Stimulated activated naive CD8-positive, alpha-beta T cell treated with anti-CD3 and anti-CD28 coated beads, Interleukin-15, amount 100 ng/mL, for 72 hours (primary cell): ENCODE measurements at regions not wholly inside any gene's neighbourhood (a gene's known extent, or its start where the extent isn't known, plus 50 kb on each side); places are given as distances from the start of the nearest gene placed in this dataset.

Experiments
- ATAC-seq: fragments of 150-1000 bp; cut with Tn5 transposase; 2 replicates; pipeline ENCODE4 v1.10.0; 2021; ENCODE audit warnings: mild to moderate bottlenecking, moderate library complexity
- DNase-seq, 2 donors: peaks; one replicate each; pipeline ENCODE4 v3.0.0; 2021 to 2022
- H3K27ac Mint-ChIP-seq, 2 donors: one replicate each; pipeline ENCODE4 v1.8.0; 2022; ENCODE audit warnings: mild to moderate bottlenecking in 2 of 2, mixed read lengths in 2 of 2, moderate library complexity in 2 of 2
- H3K27me3 Mint-ChIP-seq: one replicate; pipeline ENCODE4 v1.8.0; 2022; ENCODE audit warnings: mixed read lengths
- H3K4me1 Mint-ChIP-seq: one replicate; pipeline ENCODE4 v1.8.0; 2022; ENCODE audit warnings: mild to moderate bottlenecking, mixed read lengths
- H3K4me3 Mint-ChIP-seq, 2 donors: one replicate each; pipeline ENCODE4 v1.8.0; 2022; ENCODE audit warnings: mild to moderate bottlenecking in 2 of 2, mixed read lengths in 2 of 2, moderate library complexity in 1 of 2
- H3K9me3 Mint-ChIP-seq, 2 donors: one replicate each; pipeline ENCODE4 v1.8.0; 2022; ENCODE audit warnings: mixed read lengths in 2 of 2

DNA sequence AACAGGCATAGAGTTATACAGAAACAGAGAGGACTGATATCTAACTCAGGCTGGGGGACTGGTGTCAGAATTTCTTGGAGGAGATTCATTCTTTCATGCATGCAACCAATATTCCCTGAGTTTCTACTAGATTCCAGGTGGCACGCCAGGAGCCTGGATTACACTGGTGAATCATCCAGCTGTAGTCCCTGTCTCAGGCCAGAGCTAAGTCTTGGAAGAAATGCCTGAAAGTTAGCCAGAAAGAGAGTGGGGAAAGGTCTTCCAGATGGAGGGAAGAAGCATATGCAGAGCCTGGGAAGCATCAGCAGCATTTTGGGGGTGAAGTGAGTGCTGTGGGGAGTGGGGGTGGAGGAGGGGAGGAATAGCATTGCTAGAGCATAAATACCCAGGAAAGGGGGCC is 239.1 kb downstream of the OMA1 start:
- no peak for DNase-seq
- Mint-ChIP-seq H3K27ac (peak overlapping the region; percentile 4 to 38), H3K4me1 (no peaks in the 10 kb centered on the region), H3K4me3 (no peak overlapping the region), H3K9me3 (no peaks in the 10 kb centered on the region), H3K27me3 (no peaks in the 10 kb centered on the region)
- ATAC-seq: no peak

DNA sequence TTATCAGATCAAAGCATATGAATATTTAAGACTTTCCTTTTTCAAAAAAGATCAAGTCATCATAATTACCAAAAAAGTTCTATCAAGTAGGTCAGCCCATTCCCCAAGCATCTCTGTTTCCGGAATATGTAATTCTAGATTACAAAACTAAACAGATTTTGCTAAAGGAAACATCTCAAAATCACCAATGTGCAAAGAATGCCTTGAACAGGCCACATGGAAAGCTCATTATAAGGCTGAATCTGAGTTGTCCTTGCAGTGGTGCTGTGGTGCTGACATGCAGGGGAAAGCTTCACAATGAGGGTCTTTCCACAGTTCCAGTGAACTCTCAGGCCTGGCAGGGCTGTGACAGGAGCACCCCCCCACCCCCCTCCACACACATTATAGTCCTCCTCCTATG is 240.9 kb downstream of the OMA1 start:
- no peaks in the 10 kb centered on the region for H3K4me1 Mint-ChIP-seq
- peak overlapping the region in 1 of 2 donors; percentile 21 for H3K27ac Mint-ChIP-seq
- no peaks in the 10 kb centered on the region for H3K9me3 Mint-ChIP-seq
- no peak for ATAC-seq
- no peak for DNase-seq
- H3K4me3 Mint-ChIP-seq: no peak overlapping the region
- no peaks in the 10 kb centered on the region for H3K27me3 Mint-ChIP-seq

DNA sequence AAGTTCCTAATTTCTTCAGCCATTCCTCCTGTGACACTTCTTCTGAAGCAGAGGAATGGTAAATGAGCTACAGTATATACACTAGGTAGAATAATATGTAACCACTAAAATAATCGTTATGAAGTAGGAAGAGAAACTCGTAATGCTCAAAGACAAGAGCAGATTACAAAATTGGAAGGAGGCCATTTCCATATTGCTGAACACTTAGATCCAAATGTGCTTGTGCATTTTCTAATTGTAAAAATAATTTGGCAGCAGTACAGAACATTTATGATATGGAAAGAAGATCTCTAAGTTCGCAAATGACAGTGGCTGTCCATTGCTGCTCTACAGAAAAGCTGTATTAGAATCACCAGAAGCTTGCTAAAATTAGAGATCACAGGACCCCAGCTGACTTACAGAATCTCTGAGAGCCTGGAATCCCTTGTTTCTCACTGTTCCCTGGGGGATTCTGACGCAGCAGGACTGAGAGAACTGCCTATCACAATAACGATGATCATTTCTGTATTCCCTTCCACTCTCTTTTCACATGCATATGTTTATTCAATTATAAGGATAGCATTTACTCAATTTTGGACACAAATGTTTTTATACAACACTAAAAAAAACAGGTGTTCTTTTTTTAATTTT is 242.1 kb downstream of the OMA1 start:
- no peak for DNase-seq
- no peaks in the 10 kb centered on the region for H3K27me3 Mint-ChIP-seq
- no peak for ATAC-seq
- H3K27ac Mint-ChIP-seq: peak overlapping the region in 1 of 2 donors; percentile 48
- H3K4me3 Mint-ChIP-seq: no peak overlapping the region
- no peaks in the 10 kb centered on the region for H3K9me3 Mint-ChIP-seq
- H3K4me1 Mint-ChIP-seq: no peaks in the 10 kb centered on the region

GRCh38 chr1:58303841-58304240 is 242.7 kb downstream of the OMA1 start:
- ATAC-seq: no peak
- Mint-ChIP-seq H3K4me1 (no peaks in the 10 kb centered on the region), H3K4me3 (no peak overlapping the region), H3K27ac (no peak overlapping the region), H3K9me3 (no peaks in the 10 kb centered on the region), H3K27me3 (no peaks in the 10 kb centered on the region)
- DNase-seq: no peak

DNA sequence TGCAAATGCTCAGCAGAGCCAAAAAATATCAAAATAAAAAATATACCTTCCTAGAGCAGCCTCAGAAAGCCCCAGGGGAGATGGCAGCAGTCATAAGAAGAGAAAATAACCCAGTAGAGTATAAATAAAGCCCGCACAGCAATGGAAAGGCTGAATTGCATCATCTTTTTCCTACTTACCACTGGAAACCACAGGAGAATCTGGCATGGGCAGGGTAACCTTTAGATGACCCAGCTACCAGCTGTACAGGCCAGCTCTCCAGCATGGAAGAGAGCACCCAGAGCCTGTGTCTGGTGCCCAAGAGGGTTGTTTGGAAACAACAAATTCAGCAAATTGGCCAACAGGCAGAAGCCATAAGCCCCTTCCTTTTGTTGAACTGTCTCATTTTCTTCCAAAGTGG is 253.1 kb downstream of the OMA1 start:
- no peaks in the 10 kb centered on the region for H3K27me3 Mint-ChIP-seq
- DNase-seq: no peak
- no peak for ATAC-seq
- H3K4me1 Mint-ChIP-seq: peaks cover 5% of the 10 kb centered on the region
- H3K27ac Mint-ChIP-seq: no peak overlapping the region
- no peaks in the 10 kb centered on the region for H3K9me3 Mint-ChIP-seq
- no peak overlapping the region for H3K4me3 Mint-ChIP-seq

- no peak for DNase-seq
- H3K4me3 Mint-ChIP-seq: no peak overlapping the region
- H3K9me3 Mint-ChIP-seq: no peaks in the 10 kb centered on the region
Measured at GRCh38 chr1:58290685-58291372, 255.7 kb downstream of the OMA1 start.

GRCh38 chr1:58288624-58289142 is 257.8 kb downstream of the OMA1 start:
- no peak for ATAC-seq
- H3K27me3 Mint-ChIP-seq: no peaks in the 10 kb centered on the region

More at GRCh38 chr1:58290685-58291372, 255.7 kb downstream of the OMA1 start:
- H3K27me3 Mint-ChIP-seq: no peaks in the 10 kb centered on the region
- H3K4me1 Mint-ChIP-seq: peaks cover 5% of the 10 kb centered on the region
- no peak for ATAC-seq
- no peak overlapping the region for H3K27ac Mint-ChIP-seq

DNA sequence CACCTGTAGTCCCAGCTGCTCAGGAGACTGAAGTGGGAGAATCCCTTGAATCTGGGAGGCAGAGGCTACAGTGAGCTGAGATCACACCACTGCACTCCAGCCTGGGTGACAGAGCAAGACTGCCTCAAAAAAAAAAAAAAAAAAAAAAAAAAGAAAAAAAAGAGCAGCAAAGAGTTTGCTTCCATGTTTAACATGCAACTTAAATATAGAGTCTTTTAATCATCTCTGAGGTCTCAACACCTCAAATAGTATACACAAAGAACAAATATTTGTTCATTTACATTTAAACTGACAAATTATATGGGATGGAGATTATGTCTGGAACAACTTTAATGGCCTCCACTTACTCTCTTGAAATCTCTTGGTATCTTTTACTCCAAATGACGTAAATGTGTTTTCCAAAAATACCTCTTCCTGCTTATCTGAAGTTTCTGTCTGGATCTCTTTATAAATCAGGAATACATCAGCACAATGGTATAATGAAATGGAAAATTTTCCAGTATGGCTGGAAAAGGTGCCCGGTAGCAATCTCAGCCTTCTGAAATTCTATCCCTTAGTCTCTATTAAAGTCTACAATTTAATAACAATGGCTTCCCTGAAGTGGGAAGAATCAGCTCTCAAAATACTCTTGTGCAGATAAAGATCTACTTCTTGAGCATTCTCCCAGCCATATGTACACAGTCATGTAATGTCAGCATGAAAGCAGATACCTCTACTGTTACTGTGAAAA is 258.5 kb downstream of the OMA1 start:
- no peaks in the 10 kb centered on the region for H3K27me3 Mint-ChIP-seq
- no peak overlapping the region for H3K4me3 Mint-ChIP-seq
- DNase-seq: no peak
- no peak overlapping the region for H3K27ac Mint-ChIP-seq
- H3K9me3 Mint-ChIP-seq: no peaks in the 10 kb centered on the region
- no peaks in the 10 kb centered on the region for H3K4me1 Mint-ChIP-seq
- no peak for ATAC-seq

More at GRCh38 chr1:58288624-58289142, 257.8 kb downstream of the OMA1 start:
- no peak for DNase-seq
- peaks cover 5% of the 10 kb centered on the region for H3K4me1 Mint-ChIP-seq
- H3K4me3 Mint-ChIP-seq: no peak overlapping the region
- H3K9me3 Mint-ChIP-seq: no peaks in the 10 kb centered on the region
- H3K27ac Mint-ChIP-seq: no peak overlapping the region

- DNase-seq (no peak), ATAC-seq (no peak)
- Mint-ChIP-seq H3K4me3 (no peak overlapping the region), H3K4me1 (no peaks in the 10 kb centered on the region), H3K9me3 (no peaks in the 10 kb centered on the region), H3K27me3 (no peaks in the 10 kb centered on the region), H3K27ac (no peak overlapping the region)
Measured at GRCh38 chr1:58284225-58284510, 262.4 kb downstream of the OMA1 start.

DNA sequence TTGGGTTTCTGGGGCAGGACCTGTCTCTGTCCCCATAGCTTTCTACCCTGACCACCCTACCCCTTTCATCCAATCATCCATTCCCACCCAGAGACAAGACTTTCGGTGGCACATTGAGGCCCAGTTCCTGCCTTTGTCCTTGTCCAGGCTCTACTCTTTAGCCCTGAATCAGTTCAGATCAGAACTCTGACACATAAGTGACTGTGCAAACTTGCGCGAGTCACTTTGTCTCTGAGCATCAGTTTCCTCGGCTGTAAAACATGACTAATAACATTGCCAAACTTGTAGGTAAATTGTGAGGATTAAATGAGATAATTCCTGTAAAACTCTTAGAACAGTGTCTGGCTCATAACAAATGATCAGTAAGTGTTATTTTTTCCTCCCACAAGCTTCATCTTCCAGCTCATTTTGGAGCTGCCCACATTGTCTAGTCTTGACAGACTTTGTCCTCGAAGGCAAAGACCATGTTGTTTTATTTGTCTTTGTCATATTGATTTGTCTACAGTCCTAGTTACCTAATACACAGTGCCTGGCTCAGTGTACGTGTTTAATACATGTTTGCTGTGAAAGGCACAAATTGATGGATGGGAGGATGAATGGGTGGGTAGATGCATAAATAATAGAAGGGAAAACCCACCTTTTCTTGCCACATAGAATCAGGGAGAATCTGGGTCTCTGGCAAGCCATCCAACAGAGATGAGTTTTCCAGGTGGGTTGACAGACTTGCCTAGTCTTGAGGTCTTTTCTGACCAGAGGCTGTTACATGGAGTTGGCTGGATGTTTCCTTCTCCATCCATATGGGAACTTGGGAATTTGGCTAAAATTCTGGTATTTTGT is 262.9 kb downstream of the OMA1 start:
- Mint-ChIP-seq H3K4me3 (no peak overlapping the region), H3K27me3 (no peaks in the 10 kb centered on the region), H3K9me3 (no peaks in the 10 kb centered on the region), H3K27ac (no peak overlapping the region), H3K4me1 (no peaks in the 10 kb centered on the region)
- no peak for ATAC-seq
- no peak for DNase-seq

- Mint-ChIP-seq H3K27me3 (no peaks in the 10 kb centered on the region), H3K4me3 (no peak overlapping the region), H3K9me3 (no peaks in the 10 kb centered on the region), H3K4me1 (no peaks in the 10 kb centered on the region), H3K27ac (no peak overlapping the region)
- ATAC-seq (no peak), DNase-seq (no peak)
Measured at GRCh38 chr1:58282623-58283387, 263.7 kb downstream of the OMA1 start.

DNA sequence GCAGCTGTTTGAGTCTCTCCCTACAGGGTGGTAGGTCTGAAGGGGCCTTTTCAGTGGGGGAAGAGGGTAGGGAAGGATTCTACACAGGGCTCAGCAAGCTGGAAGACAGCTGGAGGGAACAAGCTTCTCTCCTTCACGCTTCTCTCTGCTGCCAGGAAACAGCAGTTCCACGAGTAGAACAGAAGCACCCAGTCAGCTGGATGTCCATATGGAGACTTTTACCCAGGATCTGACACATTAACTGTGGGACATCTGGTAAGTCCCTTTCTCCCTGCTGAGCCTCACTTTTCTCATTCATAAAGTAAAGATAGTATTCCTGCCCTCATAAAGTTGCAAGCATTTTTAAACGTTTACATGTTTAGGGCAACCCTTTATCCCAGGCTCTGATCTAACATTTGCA is 280.3 kb downstream of the OMA1 start:
- Mint-ChIP-seq H3K9me3 (peaks cover 0 to 3% of the 10 kb centered on the region in 2 donors), H3K4me1 (no peaks in the 10 kb centered on the region), H3K27ac (peak overlapping the region in 1 of 2 donors; percentile 5), H3K4me3 (no peak overlapping the region), H3K27me3 (no peaks in the 10 kb centered on the region)
- ATAC-seq: no peak
- no peak for DNase-seq

DNA sequence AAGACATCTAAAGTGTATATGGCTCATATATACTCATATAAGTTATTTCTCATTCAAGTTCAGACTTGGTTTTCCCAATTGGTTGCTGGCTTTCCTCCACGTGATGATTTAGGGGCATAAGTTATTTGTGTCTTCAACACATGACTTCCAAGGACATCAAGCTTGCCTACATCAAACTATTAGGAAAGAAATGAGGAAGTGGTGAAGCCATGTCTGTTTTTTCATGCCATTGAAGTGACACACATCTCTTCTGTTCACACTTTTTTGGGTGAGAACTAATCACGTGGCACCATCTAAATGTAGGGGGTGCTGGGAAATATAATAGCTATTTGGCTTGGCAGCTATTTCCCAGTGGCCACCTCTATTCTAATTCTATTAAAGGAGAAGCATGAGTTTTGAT is 282.1 kb downstream of the OMA1 start:
- ATAC-seq: no peak
- no peaks in the 10 kb centered on the region for H3K27me3 Mint-ChIP-seq
- peaks cover 0 to 3% of the 10 kb centered on the region in 2 donors for H3K9me3 Mint-ChIP-seq
- H3K27ac Mint-ChIP-seq: no peak overlapping the region
- no peaks in the 10 kb centered on the region for H3K4me1 Mint-ChIP-seq
- H3K4me3 Mint-ChIP-seq: no peak overlapping the region
- no peak for DNase-seq

DNA sequence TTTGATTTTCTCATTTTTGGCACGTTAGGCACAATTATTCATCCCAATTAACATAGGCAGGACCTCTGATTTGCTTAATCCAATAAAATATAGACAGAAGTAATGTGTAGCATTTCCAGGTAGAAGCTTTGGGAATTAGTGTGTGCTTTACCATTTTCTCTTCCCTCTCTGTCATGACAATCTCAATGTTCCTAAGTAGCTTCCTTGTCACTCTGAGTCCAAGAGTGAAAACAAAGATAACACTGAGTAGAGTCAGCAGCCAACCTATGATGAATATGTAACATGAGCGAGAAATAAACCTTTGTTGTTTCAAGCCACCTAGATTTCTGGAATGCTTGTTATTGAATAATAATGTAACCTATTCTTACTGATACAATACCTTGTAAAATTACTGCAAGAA is 283.8 kb downstream of the OMA1 start:
- H3K27me3 Mint-ChIP-seq: no peaks in the 10 kb centered on the region
- no peak overlapping the region for H3K27ac Mint-ChIP-seq
- peaks cover 0 to 3% of the 10 kb centered on the region in 2 donors for H3K9me3 Mint-ChIP-seq
- DNase-seq (no peak), ATAC-seq (no peak)
- H3K4me1 Mint-ChIP-seq: no peaks in the 10 kb centered on the region
- H3K4me3 Mint-ChIP-seq: no peak overlapping the region

DNA sequence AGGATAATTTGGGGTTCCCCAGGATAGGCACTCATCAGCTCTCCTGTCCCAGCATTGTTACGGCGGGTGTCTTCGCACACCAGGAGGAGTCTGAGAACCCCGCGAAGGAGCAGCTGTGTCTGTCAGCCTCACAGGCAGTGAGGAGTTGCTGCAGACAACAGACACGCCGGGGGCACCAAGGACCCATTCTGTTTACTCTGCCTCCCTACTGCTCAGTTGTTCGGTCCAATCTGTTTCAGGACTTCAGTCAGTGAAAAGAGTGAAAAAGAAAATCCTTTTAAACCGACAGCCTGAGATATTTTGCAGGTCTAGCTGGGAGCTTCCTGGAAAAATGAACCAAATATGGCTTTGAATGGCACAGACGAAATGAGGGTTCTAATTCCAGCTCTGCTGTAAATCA is 288.4 kb downstream of the OMA1 start:
- H3K27ac Mint-ChIP-seq: no peak overlapping the region
- ATAC-seq (no peak), DNase-seq (no peak)
- H3K27me3 Mint-ChIP-seq: no peaks in the 10 kb centered on the region
- no peaks in the 10 kb centered on the region for H3K4me1 Mint-ChIP-seq
- H3K4me3 Mint-ChIP-seq: no peak overlapping the region
- no peaks in the 10 kb centered on the region for H3K9me3 Mint-ChIP-seq
